ENCODE measurements at regions not wholly inside any gene's neighbourhood (a gene's known extent, or its start where the extent isn't known, plus 50 kb on each side); places are given as distances from the start of the nearest gene placed in this dataset.
"Not testable (repeated sequence)": the region's sequence is repeated elsewhere in the genome, so short reads cannot be mapped to it uniquely, and the experiment has no call there.

DNA sequence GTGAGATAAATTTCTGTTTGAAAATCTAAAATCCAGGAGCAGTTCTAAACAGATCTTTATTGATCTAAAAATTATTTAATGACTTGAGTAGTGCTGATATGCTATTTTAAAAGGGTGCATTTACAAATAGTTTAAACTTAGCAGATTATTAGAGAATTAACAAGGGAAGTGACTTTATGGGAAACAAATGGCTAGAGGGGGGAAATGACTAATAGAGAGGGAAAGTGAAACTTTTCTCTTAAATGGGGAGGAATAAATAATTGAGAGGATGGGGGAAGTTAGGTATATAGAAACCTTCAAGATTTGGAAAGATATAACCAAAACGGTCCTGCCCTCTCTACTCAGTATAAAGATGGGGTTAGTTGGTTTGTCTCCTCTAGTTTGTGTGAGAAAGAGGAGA is 90.1 kb upstream of the ARMC3 start:
- Mint-ChIP-seq H3K36me3 (no peaks in the 10 kb centered on the region), H3K27ac (no peak overlapping the region), H3K4me3 (no peak overlapping the region), H3K4me1 (ENCODE audit: low read depth) (no peaks in the 10 kb centered on the region), H3K9me3 (no peaks in the 10 kb centered on the region), H3K27me3 (no peaks in the 10 kb centered on the region)
- no peak for DNase-seq
- ChIA-PET POLR2A (no interaction called here), CTCF (no interaction called here)
- intact Hi-C loops (cut with micrococcal nuclease): no loop called here

DNA sequence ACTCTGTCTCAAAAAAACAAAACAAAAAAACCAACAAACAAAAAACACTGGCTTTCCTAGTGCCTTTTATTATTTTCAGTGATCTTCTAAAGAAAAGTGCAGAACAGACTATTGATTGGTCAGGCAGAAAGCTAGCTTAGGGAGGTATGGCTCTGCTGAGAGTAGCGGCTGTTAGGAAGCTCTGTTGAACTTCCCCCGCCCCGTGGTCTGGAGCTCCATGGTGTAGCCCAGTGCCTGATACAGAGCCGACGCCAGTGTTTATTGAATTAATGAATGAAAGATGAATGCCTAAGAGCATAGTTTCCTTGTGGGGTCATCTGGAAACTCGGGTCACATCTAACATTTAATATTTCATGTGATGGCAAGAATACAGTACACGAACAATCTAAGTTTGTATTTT is 90.5 kb upstream of the ARMC3 start:
- DNase-seq: no peak
- Mint-ChIP-seq H3K9me3 (no peaks in the 10 kb centered on the region), H3K27me3 (no peaks in the 10 kb centered on the region), H3K4me1 (ENCODE audit: low read depth) (no peaks in the 10 kb centered on the region), H3K27ac (no peak overlapping the region), H3K36me3 (no peaks in the 10 kb centered on the region), H3K4me3 (no peak overlapping the region)
- POLR2A ChIA-PET: no interaction called here
- CTCF ChIA-PET: no interaction called here
- intact Hi-C loops (cut with micrococcal nuclease): no loop called here

DNA sequence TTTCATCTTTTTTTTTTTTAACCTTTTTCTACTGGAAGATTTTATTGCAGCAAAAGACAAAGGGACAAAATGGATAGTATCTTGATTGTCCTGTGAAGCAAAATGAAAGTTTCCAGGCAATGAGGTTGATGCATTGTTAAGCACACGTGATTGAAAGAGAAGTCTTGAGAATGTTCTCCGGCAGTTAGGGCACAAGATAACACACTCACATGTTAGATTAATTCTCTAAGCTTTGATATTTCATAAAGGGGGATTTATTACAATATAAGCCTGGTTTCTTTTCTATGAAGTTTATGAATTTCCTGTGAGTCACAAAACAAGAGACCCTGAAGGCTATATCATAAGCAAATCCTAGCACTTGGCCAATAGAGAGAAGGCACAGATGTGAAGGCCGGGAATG is 93.4 kb upstream of the ARMC3 start:
- Mint-ChIP-seq H3K27ac (no peak overlapping the region), H3K4me1 (ENCODE audit: low read depth) (no peaks in the 10 kb centered on the region), H3K9me3 (no peaks in the 10 kb centered on the region), H3K36me3 (no peaks in the 10 kb centered on the region), H3K27me3 (no peaks in the 10 kb centered on the region), H3K4me3 (no peak overlapping the region)
- POLR2A ChIA-PET: no interaction called here
- CTCF ChIA-PET: no interaction called here
- no peak for DNase-seq
- intact Hi-C loops (cut with micrococcal nuclease): no loop called here

DNA sequence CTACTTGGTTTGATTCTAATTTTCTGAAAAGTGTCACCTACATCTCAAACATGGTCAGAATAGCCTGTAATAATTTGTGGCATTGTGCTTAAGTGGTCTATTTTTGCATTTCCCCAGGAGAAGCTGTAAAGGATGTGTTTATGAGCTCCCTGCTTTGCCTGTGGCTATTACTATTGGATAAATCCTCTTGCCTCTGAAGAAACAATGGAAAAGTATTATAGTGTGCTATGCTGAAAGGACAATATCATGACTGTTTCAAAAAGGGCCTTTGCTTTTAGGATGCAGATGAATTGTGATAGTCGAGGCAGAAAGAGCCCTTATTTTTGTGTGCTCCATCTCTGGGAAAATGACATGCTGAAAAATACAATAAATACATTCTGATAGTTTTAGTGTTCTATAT is 94.1 kb upstream of the ARMC3 start:
- no peaks in the 10 kb centered on the region for H3K4me1 Mint-ChIP-seq (ENCODE audit: low read depth)
- POLR2A ChIA-PET: no interaction called here
- no peak overlapping the region for H3K4me3 Mint-ChIP-seq
- no peaks in the 10 kb centered on the region for H3K27me3 Mint-ChIP-seq
- CTCF ChIA-PET: no interaction called here
- H3K36me3 Mint-ChIP-seq: no peaks in the 10 kb centered on the region
- DNase-seq: no peak
- H3K27ac Mint-ChIP-seq: no peak overlapping the region
- no peaks in the 10 kb centered on the region for H3K9me3 Mint-ChIP-seq
- intact Hi-C loops (cut with micrococcal nuclease): no loop called here

DNA sequence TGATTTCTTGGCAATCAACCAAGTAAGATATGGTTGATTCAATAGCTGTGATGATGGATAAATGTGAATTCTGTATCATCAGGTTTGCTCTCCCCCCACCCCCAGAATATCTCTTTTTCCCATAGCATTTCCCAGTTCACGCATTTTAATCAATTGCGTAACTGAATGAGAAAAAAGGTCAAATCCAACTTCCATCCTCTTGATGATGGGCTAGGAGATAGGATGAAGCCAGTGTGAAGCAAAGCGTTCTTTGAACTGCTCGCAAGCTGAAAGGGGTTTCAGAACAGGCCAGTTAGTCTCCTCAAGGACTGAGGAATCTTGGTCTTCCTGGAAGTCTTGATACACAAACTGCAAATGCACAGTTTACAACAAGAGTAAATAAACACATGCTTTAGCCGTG is 94.5 kb upstream of the ARMC3 start:
- H3K4me3 Mint-ChIP-seq: no peak overlapping the region
- ChIA-PET POLR2A (no interaction called here), CTCF (no interaction called here)
- H3K9me3 Mint-ChIP-seq: no peaks in the 10 kb centered on the region
- H3K27me3 Mint-ChIP-seq: no peaks in the 10 kb centered on the region
- no peak overlapping the region for H3K27ac Mint-ChIP-seq
- DNase-seq: no peak
- intact Hi-C loops (cut with micrococcal nuclease): no loop called here
- H3K4me1 Mint-ChIP-seq (ENCODE audit: low read depth): no peaks in the 10 kb centered on the region
- no peaks in the 10 kb centered on the region for H3K36me3 Mint-ChIP-seq

DNA sequence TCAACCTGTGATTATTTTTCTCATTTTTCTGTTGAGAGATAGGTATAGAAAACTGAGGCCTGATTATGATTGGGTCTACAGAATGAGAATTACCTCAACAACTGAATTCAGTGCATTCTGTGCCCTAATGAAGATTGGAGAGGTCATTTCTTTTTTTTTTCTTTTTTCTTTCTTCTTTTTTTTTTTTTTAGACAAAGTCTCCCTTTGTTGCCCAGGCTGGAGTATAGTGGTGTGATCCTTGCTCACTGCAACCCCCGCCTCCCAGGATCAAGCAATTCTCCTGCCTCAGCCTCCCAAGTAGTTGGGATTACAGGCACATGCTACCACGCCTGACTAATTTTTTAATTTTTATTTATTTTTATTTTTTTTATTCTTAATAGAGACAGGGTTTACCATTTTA is 95.0 kb upstream of the ARMC3 start:
- intact Hi-C loops (cut with micrococcal nuclease): no loop called here
- Mint-ChIP-seq H3K27me3 (no peaks in the 10 kb centered on the region), H3K4me3 (no peak overlapping the region), H3K36me3 (no peaks in the 10 kb centered on the region), H3K27ac (no peak overlapping the region), H3K9me3 (no peaks in the 10 kb centered on the region), H3K4me1 (ENCODE audit: low read depth) (no peaks in the 10 kb centered on the region)
- ChIA-PET POLR2A (no interaction called here), CTCF (no interaction called here)
- no peak for DNase-seq

DNA sequence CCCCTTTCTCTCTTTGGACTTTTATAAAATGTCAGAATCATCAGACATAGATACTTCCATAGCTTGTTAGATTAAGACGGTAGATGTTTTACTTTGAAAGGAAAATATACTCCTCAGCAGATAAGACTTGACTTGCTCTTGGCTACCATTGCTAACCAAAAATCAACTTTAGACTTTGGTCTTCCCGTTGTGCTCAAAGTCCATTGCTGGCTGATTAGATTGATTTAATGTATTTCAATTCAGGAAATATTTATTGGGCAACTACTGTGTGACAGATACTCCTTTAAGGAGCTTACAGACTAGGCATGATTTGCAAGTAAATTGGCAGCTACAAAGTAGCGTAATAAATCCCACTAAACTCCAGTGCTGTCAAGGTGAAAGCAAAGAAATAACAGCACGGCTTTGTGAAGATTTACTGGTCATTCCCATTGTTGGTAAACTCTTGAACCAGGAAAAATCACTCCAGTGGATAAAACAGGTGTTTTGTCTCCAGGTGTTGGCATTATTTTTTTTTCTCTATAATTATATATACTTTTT is 95.7 kb upstream of the ARMC3 start:
- intact Hi-C loops (cut with micrococcal nuclease): no loop called here
- CTCF ChIA-PET: no interaction called here
- Mint-ChIP-seq H3K4me1 (ENCODE audit: low read depth) (no peaks in the 10 kb centered on the region), H3K4me3 (no peak overlapping the region), H3K27me3 (no peaks in the 10 kb centered on the region), H3K27ac (no peak overlapping the region), H3K9me3 (no peaks in the 10 kb centered on the region), H3K36me3 (no peaks in the 10 kb centered on the region)
- POLR2A ChIA-PET: no interaction called here
- DNase-seq: no peak

DNA sequence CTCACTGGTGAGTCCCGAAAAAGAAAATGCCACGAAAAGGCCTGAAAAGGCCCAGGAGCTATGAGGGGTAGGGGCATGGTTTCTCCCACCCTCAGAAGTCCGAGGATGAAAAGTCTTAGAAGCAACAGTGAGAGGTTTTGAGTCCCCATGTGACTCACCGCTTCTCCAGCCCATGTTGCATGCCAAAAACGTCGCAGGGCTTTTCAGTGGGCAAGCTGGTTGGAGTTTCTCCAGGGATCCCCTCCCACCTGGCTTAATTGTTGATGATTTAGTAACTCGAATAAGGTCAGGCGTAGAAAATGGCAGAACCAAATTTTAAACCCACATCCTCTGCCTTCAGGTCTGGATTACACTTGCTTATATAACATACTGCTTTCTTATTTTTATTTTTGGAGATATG is 96.3 kb upstream of the ARMC3 start:
- Mint-ChIP-seq H3K4me3 (no peak overlapping the region), H3K36me3 (no peaks in the 10 kb centered on the region), H3K4me1 (ENCODE audit: low read depth) (no peaks in the 10 kb centered on the region), H3K9me3 (no peaks in the 10 kb centered on the region), H3K27ac (no peak overlapping the region), H3K27me3 (no peaks in the 10 kb centered on the region)
- ChIA-PET POLR2A (no interaction called here), CTCF (no interaction called here)
- intact Hi-C loops (cut with micrococcal nuclease): no loop called here
- no peak for DNase-seq

DNA sequence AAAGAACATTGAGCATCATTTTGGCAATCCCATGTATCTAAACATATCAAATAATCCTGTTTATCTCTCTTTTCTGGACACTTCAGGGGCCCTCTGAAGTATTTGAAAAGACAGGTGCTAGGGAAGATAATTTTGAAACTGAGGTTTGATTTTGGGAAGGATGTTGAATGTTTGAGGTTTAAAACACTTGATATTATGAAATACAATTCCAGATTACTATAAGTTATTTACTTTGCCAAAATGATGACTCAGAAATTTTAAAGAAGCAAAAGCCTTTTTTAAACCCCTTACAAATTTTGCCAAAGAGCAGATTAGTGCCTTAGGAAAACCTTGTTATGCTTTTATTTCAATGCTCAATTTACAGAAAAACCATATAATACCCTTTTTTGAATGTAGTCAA is 99.1 kb upstream of the ARMC3 start:
- H3K4me3 Mint-ChIP-seq; H3K4me1 Mint-ChIP-seq (ENCODE audit: low read depth); DNase-seq; H3K36me3 Mint-ChIP-seq; H3K27ac Mint-ChIP-seq; intact Hi-C loops (cut with micrococcal nuclease); H3K9me3 Mint-ChIP-seq; POLR2A ChIA-PET; H3K27me3 Mint-ChIP-seq; CTCF ChIA-PET: not testable (repeated sequence)

DNA sequence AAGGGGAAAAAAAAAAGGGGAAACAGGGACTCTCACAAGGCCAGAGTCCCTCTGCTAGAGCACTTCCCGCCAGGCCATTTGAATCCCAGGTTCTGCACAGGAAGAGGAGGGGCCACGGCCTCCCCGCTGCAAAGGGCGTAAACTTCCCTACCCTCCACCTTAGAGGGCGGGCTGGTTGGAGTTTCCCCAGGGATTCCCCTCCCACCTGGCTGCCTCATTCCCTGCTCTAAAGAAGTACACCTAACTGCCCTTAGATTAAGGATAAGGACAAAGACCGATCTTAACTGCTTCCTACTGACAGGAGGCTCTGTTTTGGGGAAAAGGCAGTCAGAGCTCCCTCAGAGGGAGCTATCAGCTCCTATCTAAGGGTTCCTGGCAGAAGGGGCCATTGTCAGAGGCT is 102.0 kb upstream of the ARMC3 start:
- DNase-seq: no peak
- intact Hi-C loops (cut with micrococcal nuclease): no loop called here
- Mint-ChIP-seq H3K27me3 (no peaks in the 10 kb centered on the region), H3K27ac (no peak overlapping the region), H3K36me3 (no peaks in the 10 kb centered on the region), H3K9me3 (no peaks in the 10 kb centered on the region), H3K4me3 (no peak overlapping the region), H3K4me1 (ENCODE audit: low read depth) (no peaks in the 10 kb centered on the region)
- ChIA-PET CTCF (interaction anchor here (0.6 kb wide), 1 partner anchor 1370 kb away, joined by 3 read pairs; no protein-coding TSS in a partner anchor), POLR2A (no interaction called here)

DNA sequence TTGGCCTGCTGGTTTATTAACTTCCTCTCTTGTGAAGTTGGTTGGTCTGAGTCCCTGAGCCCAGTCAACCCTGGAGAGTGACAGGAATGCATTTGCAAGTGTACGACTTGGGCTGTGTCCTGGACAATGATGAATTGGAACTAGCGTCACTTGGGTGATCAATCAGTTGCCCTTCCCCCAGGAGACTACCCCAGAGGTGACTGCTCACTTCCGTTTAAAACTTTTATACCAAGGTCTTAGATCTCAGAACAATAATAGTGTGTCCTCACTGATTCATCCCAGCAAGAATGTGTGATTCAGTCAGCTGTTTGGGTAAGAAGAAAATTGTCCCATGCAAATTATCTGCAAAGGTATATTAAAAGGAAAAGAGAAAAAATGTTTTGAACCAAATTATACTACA is 102.9 kb upstream of the ARMC3 start:
- ChIA-PET CTCF (no interaction called here), POLR2A (no interaction called here)
- Mint-ChIP-seq H3K4me3 (no peak overlapping the region), H3K9me3 (no peaks in the 10 kb centered on the region), H3K27ac (no peak overlapping the region), H3K4me1 (ENCODE audit: low read depth) (no peaks in the 10 kb centered on the region), H3K36me3 (no peaks in the 10 kb centered on the region), H3K27me3 (no peaks in the 10 kb centered on the region)
- intact Hi-C loops (cut with micrococcal nuclease): no loop called here
- no peak for DNase-seq

DNA sequence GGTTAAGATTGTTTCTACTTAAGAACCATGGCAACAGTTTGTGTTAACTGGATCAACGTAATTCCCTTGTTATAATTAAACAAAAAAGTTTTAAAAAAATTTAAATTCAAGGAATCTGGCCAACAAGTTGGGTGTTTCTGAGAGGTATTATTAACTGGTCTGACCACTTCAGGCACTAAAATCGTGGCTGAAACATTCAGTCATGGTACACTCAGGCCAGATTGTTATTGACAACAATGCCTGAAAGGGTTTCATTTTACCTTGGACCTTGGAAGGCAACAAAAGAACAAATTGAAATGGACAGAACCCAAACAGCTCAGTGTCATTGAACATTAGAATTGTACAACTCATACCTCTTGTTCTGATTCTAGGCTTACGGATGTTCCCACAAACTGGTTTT is 103.3 kb upstream of the ARMC3 start:
- intact Hi-C loops (cut with micrococcal nuclease): no loop called here
- ChIA-PET POLR2A (no interaction called here), CTCF (no interaction called here)
- no peak for DNase-seq
- H3K36me3 Mint-ChIP-seq: no peaks in the 10 kb centered on the region
- H3K27ac Mint-ChIP-seq: no peak overlapping the region
- no peaks in the 10 kb centered on the region for H3K4me1 Mint-ChIP-seq (ENCODE audit: low read depth)
- no peaks in the 10 kb centered on the region for H3K27me3 Mint-ChIP-seq
- H3K4me3 Mint-ChIP-seq: no peak overlapping the region
- no peaks in the 10 kb centered on the region for H3K9me3 Mint-ChIP-seq

DNA sequence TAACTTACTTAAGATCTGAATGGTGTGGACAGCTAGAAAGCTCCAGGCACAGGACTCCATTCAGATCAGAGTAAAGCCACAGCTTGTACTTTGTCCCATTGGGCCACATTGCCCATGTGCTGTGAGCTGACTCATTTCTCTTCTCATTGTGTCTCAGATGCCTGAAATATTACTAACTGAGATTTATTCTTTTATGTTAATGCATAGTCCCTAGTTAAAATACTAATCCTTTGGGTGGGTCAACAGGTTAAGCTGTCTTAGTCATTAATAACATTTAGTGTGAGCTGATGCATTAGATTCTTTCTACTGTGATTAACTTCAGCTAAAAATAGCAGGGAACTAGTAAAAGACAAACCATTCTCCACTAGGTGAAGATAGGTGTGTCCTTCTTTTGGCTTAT is 104.7 kb upstream of the ARMC3 start:
- Mint-ChIP-seq H3K4me1 (ENCODE audit: low read depth) (no peaks in the 10 kb centered on the region), H3K36me3 (no peaks in the 10 kb centered on the region), H3K27ac (no peak overlapping the region), H3K9me3 (no peaks in the 10 kb centered on the region), H3K4me3 (no peak overlapping the region), H3K27me3 (no peaks in the 10 kb centered on the region)
- ChIA-PET CTCF (no interaction called here), POLR2A (interaction anchor here (1.2 kb wide), 1 partner anchor 191 kb away, joined by 3 read pairs; no protein-coding TSS in a partner anchor)
- DNase-seq: no peak
- intact Hi-C loops (cut with micrococcal nuclease): no loop called here

DNA sequence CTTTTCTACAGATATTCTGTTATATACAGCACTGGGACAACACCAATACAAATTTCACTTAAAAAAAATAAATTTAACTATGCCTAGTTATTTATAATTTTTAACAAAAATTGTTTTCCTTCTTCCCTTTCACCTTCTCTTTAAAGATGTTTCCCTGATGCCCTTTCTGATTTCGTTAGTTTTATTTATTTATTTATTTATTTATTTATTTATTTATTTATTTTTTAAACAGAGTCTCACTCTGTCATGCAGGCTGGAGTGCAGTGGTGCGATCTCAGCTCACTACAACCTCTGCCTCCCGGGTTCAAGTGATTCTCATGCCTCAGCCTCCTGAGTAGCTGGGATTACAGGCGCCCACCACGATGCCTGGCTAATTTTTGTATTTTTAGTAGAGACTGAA is 105.9 kb upstream of the ARMC3 start:
- H3K4me3 Mint-ChIP-seq; H3K36me3 Mint-ChIP-seq; intact Hi-C loops (cut with micrococcal nuclease); H3K27ac Mint-ChIP-seq; H3K27me3 Mint-ChIP-seq; CTCF ChIA-PET; H3K4me1 Mint-ChIP-seq (ENCODE audit: low read depth); POLR2A ChIA-PET; H3K9me3 Mint-ChIP-seq; DNase-seq: not testable (repeated sequence)
